Transverse colon (tissue), 4 donors: ENCODE measurements at regions not wholly inside any gene's neighbourhood (a gene's known extent, or its start where the extent isn't known, plus 50 kb on each side); places are given as distances from the start of the nearest gene placed in this dataset.
A peak's percentile ranks its signal among the peaks of the same experiment; 100 is the strongest.

Source experiments
- DNase-seq: peaks from one replicate; pipeline ENCODE4 v3.0.0-alpha.2; 2019
- H3K27ac ChIP-seq, 4 donors: fragments of 200-600 bp; sonication (generic); 2 replicates each; pipeline ENCODE4 v1.5.1; 2016 to 2018; ENCODE audit warnings: inconsistent platforms in 4 of 4
- H3K27me3 ChIP-seq: fragments of 200-600 bp; sonication (generic); 2 replicates; pipeline ENCODE4 v1.5.1; 2017; ENCODE audit warnings: inconsistent platforms
- H3K36me3 ChIP-seq, 4 donors: fragments of 200-600 bp; sonication (generic); 2 replicates each; pipeline ENCODE4 v1.5.1; 2017 to 2019; ENCODE audit warnings: inconsistent platforms in 4 of 4
- H3K4me1 ChIP-seq, 4 donors: fragments of 200-600 bp; sonication (generic); 2 replicates each; pipeline ENCODE4 v1.5.1; 2017 to 2020; ENCODE audit warnings: inconsistent platforms in 4 of 4
- H3K4me3 ChIP-seq, 4 donors: fragments of 200-600 bp; sonication (generic); 1 replicate in 1 of 4; 2 replicates in 3 of 4; pipeline versions ENCODE4 v1.5.1 to v1.6.1; 2017 to 2019; ENCODE audit warnings: inconsistent platforms in 4 of 4
- H3K9me3 ChIP-seq, 2 donors: fragments of 200-600 bp; sonication (generic); 2 replicates each; pipeline ENCODE4 v1.5.1; 2017 to 2019; ENCODE audit warnings: inconsistent platforms in 2 of 2
- EP300 ChIP-seq: sonication (generic); formaldehyde crosslinking; IDR thresholded peaks from one replicate; pipeline ENCODE4 v1.6.1; 2017; ENCODE audit warnings: antibody characterized with exemption, low read depth
- POLR2A ChIP-seq: fragments of 450-650 bp; IDR thresholded peaks from one replicate; pipeline ENCODE4 v1.6.1; 2016; ENCODE audit warnings: antibody characterized with exemption, mild to moderate bottlenecking, moderate library complexity
- POLR2AphosphoS5 ChIP-seq, 3 donors: sonication (generic); formaldehyde crosslinking; IDR thresholded peaks; one replicate each; pipeline ENCODE4 v1.6.1; 2016; ENCODE audit warnings: antibody characterized with exemption in 3 of 3
- WGBS, 2 donors: methylation state at CpG; one replicate each; pipeline ENCODE4 v1.1.5; 2018; ENCODE audit warnings: low coverage in 1 of 2; 5-methylcytosine and 5-hydroxymethylcytosine counted together
- in situ Hi-C, 4 donors: fragments of 200-750 bp; cut with MboI; loops; one replicate each; pipeline versions ENCODE4 v1.15.0 to v1.15.1; 2017; ENCODE audit warnings: low sequenced_read_pairs in 3 of 4, low pct_ligation_motif_present in 1 of 4, low pct_unique_long_range_greater_than_20kb in 1 of 4
- intact Hi-C: fragments of 100-400 bp; cut with DNase I; formaldehyde crosslinking; loops from one replicate; pipeline ENCODE4 v1.15.1; 2023; ENCODE audit warnings: low total_unique reads
- TF ChIP-seq, protein P1 (sequence below), 5 experiments: fragments of 200-600 bp in 3 of 5; fragments of 450-650 bp in 2 of 5; sonication (generic) in 3 of 5; IDR thresholded peaks; 1 replicate in 2 of 5; 2 replicates in 3 of 5; pipeline ENCODE4 v1.5.1; 2016 to 2017; ENCODE audit warnings: antibody characterized with exemption in 5 of 5, inconsistent platforms in 3 of 5, mild to moderate bottlenecking in 2 of 5, moderate library complexity in 1 of 5

DNA sequence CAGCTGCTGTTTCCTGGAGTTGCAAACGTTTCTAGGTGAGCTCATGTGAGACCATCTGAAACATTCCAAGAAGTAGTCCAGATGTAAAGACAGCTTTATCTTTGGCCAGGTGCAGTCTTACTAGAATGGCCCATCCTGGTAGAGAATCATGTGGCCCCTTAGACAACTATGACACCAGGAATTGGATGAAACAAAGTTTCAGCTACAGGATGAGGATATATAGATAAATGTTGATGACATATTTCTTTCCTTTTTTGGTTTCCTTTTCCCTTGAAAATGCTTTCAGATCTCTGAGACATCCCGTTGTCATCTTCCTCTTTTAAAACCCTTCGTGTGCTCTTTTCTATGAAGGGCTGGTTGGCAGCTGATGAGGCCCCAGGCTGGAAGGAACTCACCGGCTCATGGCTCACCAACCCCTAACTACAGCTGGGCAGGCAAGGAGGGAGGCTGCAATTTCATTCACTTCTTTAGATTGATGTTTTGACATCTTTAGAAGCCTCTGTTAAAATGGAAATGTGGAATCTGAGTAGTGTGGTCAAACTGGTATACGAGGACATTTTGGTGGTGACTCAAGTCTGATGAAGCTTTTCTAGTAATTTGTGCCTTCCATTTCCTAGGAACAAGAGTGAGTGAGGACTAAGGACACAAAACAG is 167.9 kb upstream of the TNFAIP3 start:
- Histone ChIP-seq H3K4me1 (peaks cover 6 to 23% (median 12%) of the 10 kb centered on the region in 4 donors), H3K27ac (peak overlapping the region in 2 of 4 donors; percentile 25 to 35), H3K4me3 (no peak overlapping the region), H3K27me3 (no peaks in the 10 kb centered on the region), H3K36me3 (no peaks in the 10 kb centered on the region), H3K9me3 (no peaks in the 10 kb centered on the region)
- intact Hi-C loops: no loop called here
- DNase-seq: no peak
- TF ChIP-seq, protein P1, sequence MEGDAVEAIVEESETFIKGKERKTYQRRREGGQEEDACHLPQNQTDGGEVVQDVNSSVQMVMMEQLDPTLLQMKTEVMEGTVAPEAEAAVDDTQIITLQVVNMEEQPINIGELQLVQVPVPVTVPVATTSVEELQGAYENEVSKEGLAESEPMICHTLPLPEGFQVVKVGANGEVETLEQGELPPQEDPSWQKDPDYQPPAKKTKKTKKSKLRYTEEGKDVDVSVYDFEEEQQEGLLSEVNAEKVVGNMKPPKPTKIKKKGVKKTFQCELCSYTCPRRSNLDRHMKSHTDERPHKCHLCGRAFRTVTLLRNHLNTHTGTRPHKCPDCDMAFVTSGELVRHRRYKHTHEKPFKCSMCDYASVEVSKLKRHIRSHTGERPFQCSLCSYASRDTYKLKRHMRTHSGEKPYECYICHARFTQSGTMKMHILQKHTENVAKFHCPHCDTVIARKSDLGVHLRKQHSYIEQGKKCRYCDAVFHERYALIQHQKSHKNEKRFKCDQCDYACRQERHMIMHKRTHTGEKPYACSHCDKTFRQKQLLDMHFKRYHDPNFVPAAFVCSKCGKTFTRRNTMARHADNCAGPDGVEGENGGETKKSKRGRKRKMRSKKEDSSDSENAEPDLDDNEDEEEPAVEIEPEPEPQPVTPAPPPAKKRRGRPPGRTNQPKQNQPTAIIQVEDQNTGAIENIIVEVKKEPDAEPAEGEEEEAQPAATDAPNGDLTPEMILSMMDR (IDR thresholded peaks at IDR 0.05): no peak
- no peak for TF ChIP-seq POLR2A
- TF ChIP-seq EP300: no peak
- TF ChIP-seq POLR2AphosphoS5 (IDR thresholded peaks at IDR 0.05): no peak
- in situ Hi-C loops: loop anchor here in 1 of 4 donors (25.0 kb wide), 1 partner anchor 413 kb away; the partner anchor contains the start of gene PERP
- 54 to 58% methylated on average over 3 to 5 of the region's 5 CpGs for WGBS, 2 donors

DNA sequence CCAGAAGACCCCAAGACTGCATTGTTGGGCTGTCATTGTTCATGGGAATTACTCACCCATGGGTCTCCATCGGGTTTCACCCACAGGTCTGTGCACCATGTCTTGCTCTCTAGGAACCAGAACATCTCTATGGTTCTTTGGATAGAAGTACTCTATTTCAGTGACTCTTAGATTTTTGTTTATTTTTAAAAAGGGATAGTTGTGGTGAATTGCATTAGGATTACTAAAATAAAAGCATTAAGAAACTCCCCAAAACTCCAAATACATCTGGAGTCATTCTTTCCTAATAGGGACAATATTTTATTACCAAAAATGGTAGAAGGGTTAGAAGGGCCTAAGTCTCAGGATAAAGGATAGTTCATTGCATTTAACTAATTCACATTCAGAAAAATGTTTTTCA is 166.9 kb upstream of the TNFAIP3 start:
- TF ChIP-seq POLR2AphosphoS5 (IDR thresholded peaks at IDR 0.05) (no peak), POLR2A (no peak), EP300 (no peak)
- TF ChIP-seq, protein P1 (IDR thresholded peaks at IDR 0.05): no peak
- in situ Hi-C loops: loop anchor here (10.0 to 25.0 kb wide), 3 partner anchors 165 to 412 kb away; partner anchors contain the start of genes PERP (in 2 of the 4) and TNFAIP3 (in 1 of the 4)
- DNase-seq: no peak
- Histone ChIP-seq H3K4me1 (peaks cover 6 to 28% (median 12%) of the 10 kb centered on the region in 4 donors), H3K36me3 (no peaks in the 10 kb centered on the region), H3K9me3 (no peaks in the 10 kb centered on the region), H3K4me3 (no peak overlapping the region), H3K27ac (peak overlapping the region in 1 of 4 donors; percentile 25), H3K27me3 (no peaks in the 10 kb centered on the region)
- intact Hi-C loops: loop anchor here (10.0 kb wide), 1 partner anchor 415 kb away; no protein-coding TSS in a partner anchor
- 92% methylated on average over 1 of the region's 1 CpG; no CpG with 5 or more reads in 1 of the 2 donors for WGBS, 2 donors

DNA sequence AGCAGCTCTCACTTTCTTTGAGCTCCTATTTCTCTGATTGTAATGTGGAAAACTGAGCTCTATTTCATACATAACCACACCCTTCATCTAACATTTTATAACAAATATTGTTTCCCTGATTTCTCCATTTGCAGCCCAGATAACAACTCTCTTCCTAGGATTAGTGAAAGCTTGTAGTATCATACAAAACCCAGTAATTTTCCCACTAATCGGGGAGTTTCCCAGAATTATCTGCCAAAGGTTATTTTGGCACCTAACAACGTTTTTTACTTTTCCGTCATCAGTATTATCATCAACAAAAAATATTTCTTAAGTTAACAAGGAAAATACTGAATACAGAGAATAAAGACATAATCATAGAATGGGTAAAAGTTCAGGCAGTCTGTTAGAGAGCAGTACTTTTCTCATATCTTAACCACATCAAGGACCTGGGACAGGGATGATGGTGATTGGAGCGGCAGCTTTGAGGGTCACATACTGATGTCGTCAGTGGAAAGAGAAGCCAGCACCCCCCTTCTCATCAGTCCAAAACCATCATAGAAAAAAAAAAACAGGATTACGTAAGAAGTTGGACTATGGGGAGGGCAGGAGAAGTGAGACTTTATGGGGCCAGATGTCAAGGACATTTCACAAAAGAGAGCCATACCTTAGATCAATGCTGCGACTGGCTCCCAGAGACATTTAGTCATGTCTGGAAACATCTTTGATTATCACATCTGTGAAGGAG is 166.1 kb upstream of the TNFAIP3 start:
- Histone ChIP-seq H3K27me3 (no peaks in the 10 kb centered on the region), H3K27ac (no peak overlapping the region), H3K4me1 (peaks cover 6 to 34% (median 12%) of the 10 kb centered on the region in 4 donors), H3K4me3 (no peak overlapping the region), H3K9me3 (no peaks in the 10 kb centered on the region), H3K36me3 (no peaks in the 10 kb centered on the region)
- WGBS, 2 donors: 76 to 80% methylated on average over 5 to 7 of the region's 7 CpGs
- TF ChIP-seq POLR2A (no peak), POLR2AphosphoS5 (IDR thresholded peaks at IDR 0.05) (no peak), EP300 (no peak)
- TF ChIP-seq, protein P1 (IDR thresholded peaks at IDR 0.05): no peak
- DNase-seq: no peak
- in situ Hi-C loops (loop anchor here (10.0 to 25.0 kb wide), 3 partner anchors 164 to 411 kb away; partner anchors contain the start of genes PERP (in 2 of the 4) and TNFAIP3 (in 1 of the 4)), intact Hi-C loops (loop anchor here (10.0 kb wide), 1 partner anchor 414 kb away; no protein-coding TSS in a partner anchor)

DNA sequence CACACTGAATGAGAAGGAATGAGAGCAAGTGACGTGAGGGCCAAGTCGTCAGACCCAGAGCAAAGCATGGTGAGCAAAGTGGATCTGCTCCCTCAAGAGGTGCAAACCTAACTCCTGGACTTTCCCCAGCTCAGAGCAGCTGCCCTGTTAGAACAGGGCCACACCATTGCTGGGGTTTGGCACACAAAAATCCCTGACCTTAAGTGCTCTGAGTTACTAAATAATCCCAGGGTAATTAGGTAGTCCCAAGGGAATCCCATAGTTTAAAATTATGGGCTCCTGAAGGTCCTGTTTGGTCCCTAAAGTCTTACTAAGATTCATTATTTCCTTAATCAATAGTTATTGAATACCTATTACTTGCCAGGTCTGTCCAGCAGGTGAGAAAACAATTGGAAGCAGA is 165.1 kb upstream of the TNFAIP3 start:
- Histone ChIP-seq H3K4me1 (peaks cover 6 to 29% (median 9%) of the 10 kb centered on the region in 4 donors), H3K9me3 (no peaks in the 10 kb centered on the region), H3K36me3 (no peaks in the 10 kb centered on the region), H3K4me3 (no peak overlapping the region), H3K27ac (no peak overlapping the region), H3K27me3 (no peaks in the 10 kb centered on the region)
- in situ Hi-C loops (loop anchor here (10.0 to 25.0 kb wide), 3 partner anchors 163 to 410 kb away; partner anchors contain the start of genes PERP (in 2 of the 4) and TNFAIP3 (in 1 of the 4)), intact Hi-C loops (loop anchor here (10.0 kb wide), 1 partner anchor 413 kb away; no protein-coding TSS in a partner anchor)
- no peak for TF ChIP-seq POLR2A
- no peak for TF ChIP-seq POLR2AphosphoS5 (IDR thresholded peaks at IDR 0.05)
- TF ChIP-seq, protein P1 (IDR thresholded peaks at IDR 0.05): no peak
- TF ChIP-seq EP300: no peak
- 81% methylated on average over 2 of the region's 2 CpGs; no CpG with 5 or more reads in 1 of the 2 donors for WGBS, 2 donors
- no peak for DNase-seq
